KBM-7 (cell line): ENCODE measurements at regions not wholly inside any gene's neighbourhood (a gene's known extent, or its start where the extent isn't known, plus 50 kb on each side); places are given as distances from the start of the nearest gene placed in this dataset.

Experiments
- DNase-seq: peaks from one replicate; pipeline ENCODE4 v3.0.0-alpha.2; 2015
- in situ Hi-C: fragments of 300-500 bp; cut with MboI; formaldehyde crosslinking; loops from 2 replicates; pipeline ENCODE4 v1.14.3; 2020; ENCODE audit warnings: low sequenced_read_pairs, low pct_unique_long_range_greater_than_20kb, mixed read lengths

DNA sequence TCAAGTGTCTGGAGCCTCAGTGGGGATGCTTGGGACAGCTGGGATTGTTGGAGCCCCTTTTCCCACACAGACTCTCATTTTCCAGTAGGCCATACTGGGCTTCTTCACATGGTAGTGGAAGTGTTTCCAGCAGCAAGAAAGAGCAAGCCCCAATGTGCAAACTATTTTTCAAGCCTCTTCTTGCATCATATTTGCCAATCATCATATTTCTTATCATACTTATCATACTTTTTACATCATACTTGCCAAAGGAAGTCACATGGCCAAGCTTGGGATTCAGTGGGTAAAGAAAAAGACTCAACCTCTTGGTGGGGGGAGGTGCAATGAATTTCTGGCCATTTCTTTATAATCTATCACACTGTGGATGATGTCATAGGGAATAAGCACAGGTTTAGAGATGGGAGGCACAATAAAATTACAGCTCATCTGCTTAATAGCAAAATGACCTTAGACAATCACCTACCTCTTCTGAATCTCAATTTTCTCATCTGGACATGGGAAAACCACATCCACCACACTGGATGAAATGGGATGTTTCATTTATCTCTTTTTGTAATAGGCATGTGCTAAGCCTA lies 174.2 kb downstream of the MID1IP1 start:
- no peak for DNase-seq
- in situ Hi-C loops = loop anchor here (25.0 kb wide), 1 partner anchor 163 kb away; the partner anchor contains the start of gene MID1IP1

DNA sequence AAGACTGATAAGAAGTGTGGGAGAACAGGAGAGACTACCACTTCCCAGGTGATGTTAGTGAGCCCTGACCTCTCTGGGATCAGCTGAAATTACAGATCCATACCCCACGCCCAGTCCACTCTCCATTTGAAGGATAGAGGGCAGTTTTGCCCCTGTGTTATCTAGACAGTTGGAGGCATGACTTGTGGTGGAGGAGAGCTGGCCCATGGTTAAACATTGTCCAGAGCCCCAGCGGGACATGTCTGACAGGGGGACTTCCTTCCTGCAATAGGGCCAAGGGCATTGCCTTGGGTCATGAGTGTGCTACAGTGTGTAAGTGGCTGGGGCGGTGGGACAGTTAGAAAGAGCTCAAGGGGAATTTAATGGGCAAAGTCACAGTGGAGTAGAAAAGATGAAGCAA lies 181.1 kb downstream of the MID1IP1 start:
- in situ Hi-C loops = loop anchor here (25.0 kb wide), 1 partner anchor 170 kb away; the partner anchor contains the start of gene MID1IP1
- no peak for DNase-seq

DNA sequence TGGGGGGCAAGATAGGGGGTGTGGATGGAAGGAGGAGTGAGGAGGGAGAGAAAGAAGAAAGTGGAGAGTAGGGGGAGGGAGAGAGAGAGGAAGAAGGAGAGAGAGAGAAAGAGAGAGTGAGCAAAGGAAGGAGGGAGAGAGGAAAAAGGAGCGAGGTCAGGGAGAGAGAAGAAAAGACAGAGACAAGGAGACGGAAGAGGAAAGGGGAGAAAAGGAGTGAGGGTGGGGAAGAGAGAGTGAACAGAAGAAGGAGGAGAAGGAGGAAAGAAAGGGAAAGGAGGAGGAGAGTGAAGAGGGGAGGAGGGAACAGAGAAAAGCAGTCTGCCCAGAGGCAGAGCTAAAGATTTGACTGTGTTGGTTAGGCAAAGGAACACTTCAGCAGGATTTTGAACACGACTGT lies 181.6 kb downstream of the MID1IP1 start:
- in situ Hi-C loops = loop anchor here (25.0 kb wide), 1 partner anchor 171 kb away; the partner anchor contains the start of gene MID1IP1

DNA sequence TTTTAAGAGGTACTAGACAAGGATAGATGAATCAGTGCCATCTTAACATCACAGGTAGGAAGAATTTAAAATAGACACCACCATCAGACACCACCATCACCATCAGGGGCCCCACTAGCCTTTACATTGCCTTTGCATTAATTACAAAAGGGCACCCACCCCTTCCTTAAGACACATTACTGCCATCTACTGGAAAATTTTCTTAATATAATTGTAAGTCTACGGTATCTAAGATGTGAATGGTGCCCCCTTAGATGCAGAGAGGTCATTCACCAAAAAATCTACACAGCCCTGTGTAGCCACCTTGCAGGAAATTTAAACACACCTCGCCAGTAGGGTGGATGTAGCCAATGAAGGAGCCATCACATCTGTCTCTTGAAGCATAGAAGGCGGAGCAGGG lies 184.1 kb downstream of the MID1IP1 start:
- in situ Hi-C loops = loop anchor here (25.0 kb wide), 1 partner anchor 173 kb away; the partner anchor contains the start of gene MID1IP1
- peak; percentile 70 for DNase-seq

More for the DNA sequence above, 181.6 kb downstream of the MID1IP1 start:
- DNase-seq = no peak

DNA sequence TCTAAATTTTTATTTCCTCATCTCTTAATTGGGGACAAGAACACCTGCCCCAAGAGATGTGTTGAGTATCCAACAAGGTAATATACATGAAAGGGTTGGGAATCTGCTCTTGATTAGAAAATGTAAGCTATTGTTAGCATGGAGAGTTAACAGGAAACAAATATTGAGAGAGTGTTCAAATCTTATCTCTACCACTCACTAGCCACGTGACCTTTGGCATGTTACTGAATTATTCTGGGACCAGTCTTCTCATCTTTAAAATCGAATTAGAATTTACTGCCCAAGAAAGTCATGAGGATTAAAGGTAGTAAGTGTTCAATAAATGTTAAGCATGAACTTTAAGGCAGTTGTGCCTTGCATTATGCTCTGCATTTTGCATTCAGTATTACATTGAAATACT lies 184.7 kb downstream of the MID1IP1 start:
- no peak for DNase-seq
- in situ Hi-C loops = loop anchor here (25.0 kb wide), 1 partner anchor 174 kb away; the partner anchor contains the start of gene MID1IP1

DNA sequence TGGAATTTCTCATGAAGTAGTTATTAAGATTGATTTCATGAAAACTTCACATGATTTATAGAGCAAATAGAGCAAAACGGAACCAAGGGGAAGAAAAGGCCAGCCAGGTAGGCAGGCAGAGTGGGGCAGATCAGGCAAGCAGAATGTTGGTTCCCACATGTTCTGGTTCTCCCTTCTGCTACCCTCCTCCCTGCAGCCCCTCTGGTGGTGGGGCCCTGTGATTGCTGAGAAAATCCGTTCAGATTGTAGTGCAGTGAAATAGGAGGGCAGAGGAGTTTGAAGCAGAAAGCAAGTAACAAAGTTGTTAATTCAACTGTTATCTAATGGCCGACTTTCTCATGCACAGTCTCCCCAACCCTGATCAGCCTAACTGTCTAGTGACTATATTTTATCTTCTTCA lies 185.3 kb downstream of the MID1IP1 start:
- DNase-seq = no peak
- in situ Hi-C loops = loop anchor here (25.0 kb wide), 1 partner anchor 174 kb away; the partner anchor contains the start of gene MID1IP1

DNA sequence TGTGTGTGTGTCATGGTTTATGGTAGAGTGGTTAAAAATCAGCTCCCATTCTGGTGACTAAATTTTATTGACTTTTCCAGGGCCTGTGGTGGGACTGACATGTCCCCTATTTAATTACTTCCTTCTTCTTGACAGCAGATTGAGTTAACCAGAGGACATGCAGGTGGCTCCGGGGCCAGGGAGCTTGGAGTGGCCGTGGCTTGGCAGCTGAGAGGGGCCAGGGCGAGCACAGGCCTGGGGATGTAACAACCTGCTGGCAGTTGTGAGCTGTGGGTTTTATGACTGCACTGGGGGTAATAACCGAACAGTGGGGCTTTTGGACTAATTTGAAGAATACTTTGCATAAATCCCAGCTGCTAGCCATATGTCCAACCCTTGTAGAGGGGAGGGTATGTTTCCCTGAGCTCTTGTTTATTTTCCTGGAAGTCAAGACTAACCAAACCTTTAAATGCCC lies 186.0 kb downstream of the MID1IP1 start:
- DNase-seq = peak; percentile 92
- in situ Hi-C loops = loop anchor here (25.0 kb wide), 1 partner anchor 175 kb away; the partner anchor contains the start of gene MID1IP1

DNA sequence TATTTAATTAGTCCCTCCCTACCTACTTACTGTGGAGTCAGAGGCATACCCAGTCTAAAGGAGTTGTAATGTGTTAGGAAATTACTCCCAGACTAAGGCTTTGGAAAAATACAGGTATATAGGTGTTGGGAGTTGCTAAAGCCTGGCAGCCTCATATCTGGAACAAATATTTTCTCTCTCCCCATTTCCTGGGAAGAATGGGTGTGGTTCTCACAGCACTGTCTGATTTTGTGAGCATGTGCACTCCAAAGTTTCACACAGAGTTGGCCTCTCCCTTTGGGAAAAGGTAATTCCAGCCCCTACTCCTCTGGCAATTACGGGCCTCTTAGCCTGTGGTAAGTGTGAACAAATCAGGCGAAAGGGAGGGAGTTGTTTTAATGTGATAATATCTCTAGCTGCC lies 187.0 kb downstream of the MID1IP1 start:
- in situ Hi-C loops = loop anchor here (25.0 kb wide), 1 partner anchor 176 kb away; the partner anchor contains the start of gene MID1IP1
- no peak for DNase-seq

DNA sequence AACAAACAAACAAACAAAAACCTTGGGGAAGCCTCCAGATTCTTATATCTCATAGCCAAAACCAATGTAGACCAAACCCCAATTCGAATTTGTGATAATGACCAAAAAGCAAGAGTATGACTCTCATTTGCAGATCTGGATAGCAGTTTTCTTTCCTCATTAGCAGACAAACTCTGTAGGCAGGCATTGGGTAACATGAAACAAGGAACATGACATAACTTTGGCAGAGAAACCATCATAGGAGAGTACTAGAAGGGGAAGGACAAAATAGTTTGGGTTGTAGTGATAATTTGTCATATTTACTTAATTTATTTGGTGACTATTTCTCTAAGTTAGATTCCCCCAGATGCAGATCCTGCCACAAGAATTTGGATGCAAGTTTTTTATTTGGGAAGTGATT lies 187.8 kb downstream of the MID1IP1 start:
- DNase-seq = no peak
- in situ Hi-C loops = loop anchor here (25.0 kb wide), 1 partner anchor 177 kb away; the partner anchor contains the start of gene MID1IP1

DNA sequence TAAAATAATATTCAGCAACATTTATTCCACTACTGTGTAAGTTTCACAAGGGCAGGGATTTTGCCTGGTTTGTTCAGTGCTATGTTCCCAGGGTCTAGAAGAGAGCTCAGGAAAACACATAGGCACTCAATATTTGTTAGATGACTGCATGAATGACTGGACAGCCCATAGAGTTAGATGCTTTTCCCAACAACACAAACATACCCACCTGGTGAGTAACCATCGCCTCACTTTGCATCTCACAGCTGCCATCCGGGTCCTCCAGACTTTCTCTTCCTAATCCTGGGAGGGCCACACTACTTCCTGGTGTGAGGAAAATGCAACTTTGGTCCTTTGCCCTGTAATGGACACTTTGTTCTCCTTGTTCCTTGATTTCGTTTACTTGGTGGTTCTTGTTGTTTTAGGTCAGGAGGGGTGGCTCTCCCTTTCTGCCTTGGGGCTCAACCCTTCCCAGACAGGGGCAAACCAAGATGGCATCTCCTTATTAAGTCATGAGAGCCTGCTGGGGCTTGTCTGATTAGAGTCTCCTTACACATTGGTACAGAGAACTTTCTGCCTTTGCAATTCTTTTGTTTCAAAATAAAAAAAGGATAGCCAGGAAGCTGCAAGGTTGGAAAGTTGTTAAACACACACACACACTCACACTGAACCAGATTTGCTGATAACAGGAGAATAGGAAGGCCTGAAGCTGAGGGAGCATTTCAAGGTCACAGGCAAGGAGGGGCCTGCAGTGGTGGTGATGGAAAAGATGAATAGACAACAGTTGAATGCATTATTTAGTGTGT lies 190.6 kb downstream of the MID1IP1 start:
- in situ Hi-C loops = loop anchor here (25.0 kb wide), 1 partner anchor 180 kb away; the partner anchor contains the start of gene MID1IP1
- no peak for DNase-seq

DNA sequence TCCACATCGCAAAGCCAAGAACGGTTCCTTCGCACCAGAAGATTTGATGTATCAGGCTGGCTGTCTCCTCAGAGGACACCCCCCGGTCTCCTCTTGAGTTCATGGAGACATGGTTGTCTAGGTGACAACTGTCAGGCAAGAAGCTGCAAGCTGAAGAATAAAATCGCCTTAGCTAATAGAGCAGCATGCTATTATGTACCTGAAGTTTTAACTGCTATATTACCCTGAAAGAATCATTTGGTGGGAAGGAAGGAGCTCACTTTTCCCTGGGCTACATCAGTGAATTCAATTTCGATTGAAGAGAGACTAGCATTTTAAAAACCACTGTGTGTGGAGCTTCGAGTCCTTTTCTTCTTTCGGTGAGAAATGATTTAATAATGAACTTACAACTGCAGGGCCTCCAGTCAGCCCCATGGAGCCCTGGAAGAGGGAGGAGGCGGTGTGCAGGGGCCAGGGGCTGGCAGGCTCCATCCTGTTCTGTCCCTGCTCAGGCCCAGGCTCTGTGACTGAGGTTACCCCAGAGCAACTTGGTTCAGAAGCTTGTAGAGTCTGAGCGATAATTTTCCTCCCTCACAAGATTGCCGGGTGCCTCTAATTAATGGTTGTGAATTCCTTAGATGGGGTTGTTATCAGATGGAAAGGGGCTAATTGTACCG lies 191.3 kb downstream of the MID1IP1 start:
- DNase-seq = no peak
- in situ Hi-C loops = loop anchor here (25.0 kb wide), 1 partner anchor 180 kb away; the partner anchor contains the start of gene MID1IP1

DNA sequence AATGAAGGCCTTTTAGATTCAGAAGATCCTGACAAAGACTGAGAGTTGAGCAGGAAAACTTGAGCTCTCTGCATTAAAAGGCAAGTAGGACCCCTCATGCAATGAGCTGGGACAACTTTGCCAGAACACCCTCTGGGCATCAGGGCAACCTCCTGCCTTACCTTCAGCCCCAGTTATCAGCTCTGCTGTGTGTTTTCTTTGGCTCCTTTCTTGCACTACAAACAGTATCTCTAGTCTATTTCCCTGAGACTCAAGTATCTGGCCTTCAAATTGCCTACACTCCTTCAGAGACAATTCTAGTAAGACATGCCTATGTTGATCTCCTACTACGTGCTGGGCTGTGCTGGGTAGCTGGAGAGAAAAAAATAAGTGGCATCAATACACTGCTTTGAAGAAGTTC lies 192.2 kb downstream of the MID1IP1 start:
- in situ Hi-C loops = loop anchor here (25.0 kb wide), 1 partner anchor 181 kb away; the partner anchor contains the start of gene MID1IP1
- no peak for DNase-seq

DNA sequence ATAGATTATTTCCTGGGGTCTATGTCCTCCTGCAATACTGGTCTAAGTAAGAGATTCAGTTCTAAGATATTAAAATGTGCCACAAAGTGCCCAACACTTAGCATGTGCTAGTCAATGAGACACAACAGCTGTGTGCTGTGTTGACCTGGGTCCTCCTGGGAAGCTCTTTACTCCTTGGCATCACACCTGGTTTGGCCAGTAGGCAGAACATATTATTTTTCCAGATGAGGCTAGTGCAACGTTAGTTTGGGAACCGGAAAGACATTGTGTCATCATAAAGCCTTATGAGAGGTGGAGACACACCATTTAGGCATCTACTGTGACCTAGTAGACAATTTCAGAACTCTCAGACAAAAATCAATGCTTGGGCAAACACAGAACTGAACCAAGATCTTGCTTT lies 197.8 kb downstream of the MID1IP1 start:
- in situ Hi-C loops = loop anchor here (25.0 kb wide), 1 partner anchor 187 kb away; the partner anchor contains the start of gene MID1IP1
- DNase-seq = no peak

DNA sequence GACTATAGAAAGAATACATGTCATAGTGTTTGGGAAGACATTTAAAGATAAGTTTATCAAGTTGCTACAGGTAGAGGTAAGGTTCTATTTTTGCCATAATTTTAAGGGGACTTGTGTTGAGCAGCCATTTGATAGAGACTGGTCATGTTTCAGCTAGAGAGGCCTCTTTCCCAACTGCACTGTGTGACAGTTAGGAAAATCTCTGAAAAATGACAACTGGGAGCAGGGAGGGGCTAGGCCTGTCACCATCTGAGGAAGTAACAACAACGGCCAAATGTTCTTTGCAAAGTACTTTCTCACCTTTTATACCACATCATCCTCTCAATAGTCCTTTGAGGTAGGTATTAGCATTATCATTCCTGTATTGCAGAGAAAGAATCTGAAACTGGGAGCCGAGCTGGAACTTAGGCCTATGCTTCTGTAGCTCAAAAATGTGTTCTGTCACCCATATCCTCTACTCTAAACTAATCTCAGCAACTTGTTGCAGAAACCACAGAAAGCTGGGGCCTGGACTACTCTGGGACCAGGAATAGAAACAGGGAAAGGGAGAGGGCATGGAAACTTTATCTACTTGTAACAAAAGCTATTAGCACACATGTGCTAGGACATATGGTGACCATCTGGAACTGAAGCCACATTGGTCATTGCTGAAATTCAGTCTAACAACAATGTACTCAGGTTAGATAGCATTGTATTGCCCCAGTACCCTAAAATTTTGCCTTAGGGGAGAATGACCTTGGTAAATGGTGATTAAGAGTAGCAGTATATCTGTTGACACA lies 198.9 kb downstream of the MID1IP1 start:
- in situ Hi-C loops = loop anchor here (25.0 kb wide), 1 partner anchor 188 kb away; the partner anchor contains the start of gene MID1IP1
- no peak for DNase-seq

DNA sequence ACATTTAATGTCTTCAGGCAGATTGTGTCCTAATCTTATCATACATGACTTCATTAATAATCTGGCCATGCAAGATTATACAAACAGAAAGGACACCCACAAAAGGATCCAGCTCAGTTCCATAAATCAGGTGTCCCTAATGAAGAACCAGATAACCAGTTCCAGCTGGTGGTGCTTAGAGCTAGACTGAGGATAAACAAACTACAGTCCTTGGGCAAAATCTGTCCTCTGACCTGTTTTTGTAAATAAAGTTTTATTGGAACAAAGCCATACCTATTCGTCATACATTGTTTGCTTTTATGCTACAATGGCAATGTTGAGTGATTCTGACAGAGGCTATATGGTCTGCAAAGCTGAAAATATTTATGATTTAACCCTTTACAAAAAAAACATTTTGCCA lies 199.5 kb downstream of the MID1IP1 start:
- DNase-seq = no peak
- in situ Hi-C loops = no loop called here

DNA sequence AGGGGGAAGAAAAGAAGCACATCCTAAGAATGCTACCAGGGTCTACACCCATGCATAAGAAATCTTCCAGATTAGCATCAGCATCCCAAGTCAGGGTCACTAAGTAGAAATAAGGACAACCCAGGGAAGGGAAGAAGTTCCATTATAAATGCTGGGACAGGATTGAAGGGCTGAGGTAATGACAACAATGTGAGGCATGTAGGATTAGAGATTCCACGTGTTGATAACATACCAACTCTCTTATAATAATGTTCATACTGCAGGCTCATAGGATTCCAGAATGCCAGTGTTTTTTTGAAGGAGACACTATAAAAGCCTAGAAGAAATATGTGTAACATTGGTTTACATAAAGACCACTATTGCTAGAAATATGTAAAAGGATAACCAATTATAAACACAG lies 201.2 kb downstream of the MID1IP1 start:
- no peak for DNase-seq
- in situ Hi-C loops = no loop called here

DNA sequence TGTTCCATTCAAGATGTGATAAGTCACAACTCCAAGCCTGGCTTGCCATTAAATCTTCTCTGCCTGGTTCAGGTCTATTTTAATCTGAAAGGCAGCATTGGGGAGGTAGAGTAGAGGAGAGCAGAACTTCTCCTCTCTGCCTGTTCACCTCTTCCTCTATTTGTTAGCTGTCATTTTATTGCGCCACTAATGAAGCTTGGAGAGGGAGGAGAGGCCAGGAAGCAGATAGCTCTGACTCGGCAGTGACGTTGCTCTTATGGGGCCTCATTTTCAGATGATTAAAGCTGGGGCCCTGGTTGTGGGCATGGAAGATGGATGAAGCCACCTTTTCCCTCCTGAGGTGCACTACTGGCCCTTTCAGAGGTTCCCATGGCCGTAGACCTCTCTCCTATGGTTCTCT lies 207.3 kb downstream of the MID1IP1 start:
- peak; percentile 27 for DNase-seq
- in situ Hi-C loops = no loop called here

DNA sequence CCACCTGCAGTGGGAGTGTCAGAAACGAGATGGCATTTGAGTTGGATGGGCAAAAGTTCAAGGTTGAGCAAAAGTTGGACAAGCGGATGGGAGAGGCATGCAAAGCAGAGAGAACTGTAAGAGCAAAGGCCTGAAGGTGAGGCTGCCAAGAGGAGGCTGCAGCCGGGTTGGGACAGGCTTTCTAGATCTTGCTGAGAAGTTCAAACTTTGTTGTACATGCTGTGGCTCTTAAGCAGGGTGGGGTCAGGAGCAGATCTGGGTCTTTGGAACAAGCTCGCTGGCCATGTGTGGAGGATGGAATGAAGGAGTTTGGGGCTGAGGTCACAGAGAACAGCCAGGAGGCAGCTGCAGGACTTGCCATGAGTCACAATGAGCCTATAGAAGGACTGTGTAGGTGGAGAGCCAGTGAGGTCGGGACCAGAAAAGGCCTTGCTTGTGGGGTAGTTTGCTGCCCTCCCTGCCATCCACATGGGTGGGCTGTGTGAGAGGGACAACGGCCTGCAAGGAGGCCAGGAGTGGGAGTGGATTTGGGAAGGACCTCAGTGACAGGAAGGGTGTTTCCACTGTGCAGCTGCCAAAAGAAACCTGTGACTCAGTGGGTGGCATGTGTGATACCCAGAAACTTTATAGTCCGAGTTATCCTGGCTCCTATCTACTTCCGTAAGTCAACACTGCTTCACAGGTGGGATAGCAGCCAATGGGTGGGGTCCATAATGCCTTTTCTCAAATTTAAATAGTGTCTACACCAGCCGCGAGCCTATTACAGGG lies 210.4 kb downstream of the MID1IP1 start:
- no peak for DNase-seq
- in situ Hi-C loops = no loop called here
